Activated CD8-positive, alpha-beta memory T cell treated with anti-CD3 and anti-CD28 coated beads, Interleukin-2, amount 10 ng/mL, durations not matched to agents 7 days and 5 days (primary cell): ENCODE measurements at regions not wholly inside any gene's neighbourhood (a gene's known extent, or its start where the extent isn't known, plus 50 kb on each side); places are given as distances from the start of the nearest gene placed in this dataset.

Experiments
- ATAC-seq: fragments of 150-1000 bp; cut with Tn5 transposase; one replicate; pipeline ENCODE4 v1.10.0; 2021; ENCODE audit warnings: moderate library complexity
- CTCF ChIA-PET: fragments of 350-600 bp; sonication (Branson Sonifier 250); formaldehyde crosslinking; loops from one replicate; lab custom pipeline; 2021; ENCODE audit warnings: antibody characterized with exemption; lab: Charles Lee
- DNase-seq: peaks from one replicate; pipeline ENCODE4 v3.0.0-alpha.2; 2020
- H3K27ac Mint-ChIP-seq: one replicate; pipeline ENCODE4 v1.8.0; 2021; ENCODE audit warnings: mild to moderate bottlenecking, mixed read lengths
- H3K27me3 Mint-ChIP-seq: one replicate; pipeline ENCODE4 v1.8.0; 2021; ENCODE audit warnings: mixed read lengths
- H3K36me3 Mint-ChIP-seq: one replicate; pipeline ENCODE4 v1.8.0; 2021; ENCODE audit warnings: mild to moderate bottlenecking, mixed read lengths
- H3K4me1 Mint-ChIP-seq: one replicate; pipeline ENCODE4 v1.8.0; 2021; ENCODE audit warnings: mixed read lengths
- H3K4me3 Mint-ChIP-seq: one replicate; pipeline ENCODE4 v1.8.0; 2021; ENCODE audit warnings: mild to moderate bottlenecking, moderate library complexity, mixed read lengths
- H3K9me3 Mint-ChIP-seq: one replicate; pipeline ENCODE4 v1.8.0; 2022; ENCODE audit warnings: low read depth, mixed read lengths

- CTCF ChIA-PET: interaction anchor here (1.4 kb wide), 1 partner anchor 12 kb away, joined by 4 read pairs; no protein-coding TSS in a partner anchor
- peaks cover 10% of the 10 kb centered on the region for H3K4me1 Mint-ChIP-seq
- H3K27me3 Mint-ChIP-seq: peaks cover 9% of the 10 kb centered on the region
- no peak for ATAC-seq
- no peak overlapping the region for H3K4me3 Mint-ChIP-seq
- DNase-seq: no peak
- peak overlapping the region; percentile 17 for H3K27ac Mint-ChIP-seq
- no peaks in the 10 kb centered on the region for H3K9me3 Mint-ChIP-seq
- H3K36me3 Mint-ChIP-seq: peaks cover 1% of the 10 kb centered on the region
Measured at GRCh38 chr13:30816736-30817135, 81.4 kb downstream of the ALOX5AP start.

- CTCF ChIA-PET: no interaction called here
- Mint-ChIP-seq H3K9me3 (no peaks in the 10 kb centered on the region), H3K27ac (no peak overlapping the region), H3K4me1 (peaks cover 10% of the 10 kb centered on the region), H3K4me3 (no peak overlapping the region), H3K36me3 (peaks cover 1% of the 10 kb centered on the region), H3K27me3 (peaks cover 11% of the 10 kb centered on the region)
- ATAC-seq: no peak
- no peak for DNase-seq
Measured at GRCh38 chr13:30818323-30818960, 83.1 kb downstream of the ALOX5AP start.

GRCh38 chr13:30819136-30819888 is 84.0 kb downstream of the ALOX5AP start:
- peaks cover 1% of the 10 kb centered on the region for H3K36me3 Mint-ChIP-seq
- H3K27me3 Mint-ChIP-seq: peaks cover 15% of the 10 kb centered on the region
- H3K27ac Mint-ChIP-seq: no peak overlapping the region
- H3K9me3 Mint-ChIP-seq: no peaks in the 10 kb centered on the region
- CTCF ChIA-PET: no interaction called here
- no peak for ATAC-seq
- no peak overlapping the region for H3K4me3 Mint-ChIP-seq
- H3K4me1 Mint-ChIP-seq: peaks cover 10% of the 10 kb centered on the region
- DNase-seq: no peak

- no peak for DNase-seq
- peaks cover 1% of the 10 kb centered on the region for H3K36me3 Mint-ChIP-seq
- CTCF ChIA-PET: no interaction called here
Measured at GRCh38 chr13:30821421-30821820, 84.7 kb upstream of the MEDAG start.

GRCh38 chr13:30824651-30825050 is 81.4 kb upstream of the MEDAG start:
- no peaks in the 10 kb centered on the region for H3K36me3 Mint-ChIP-seq
- H3K4me1 Mint-ChIP-seq: no peaks in the 10 kb centered on the region
- CTCF ChIA-PET: no interaction called here
- H3K27ac Mint-ChIP-seq: no peak overlapping the region
- ATAC-seq: no peak
- no peaks in the 10 kb centered on the region for H3K9me3 Mint-ChIP-seq
- DNase-seq: no peak
- peaks cover 9% of the 10 kb centered on the region for H3K27me3 Mint-ChIP-seq
- H3K4me3 Mint-ChIP-seq: no peak overlapping the region

More at GRCh38 chr13:30821421-30821820, 84.7 kb upstream of the MEDAG start:
- Mint-ChIP-seq H3K4me3 (no peak overlapping the region), H3K4me1 (peaks cover 8% of the 10 kb centered on the region), H3K9me3 (no peaks in the 10 kb centered on the region), H3K27ac (no peak overlapping the region), H3K27me3 (peaks cover 17% of the 10 kb centered on the region)
- no peak for ATAC-seq

- no peaks in the 10 kb centered on the region for H3K9me3 Mint-ChIP-seq
- H3K36me3 Mint-ChIP-seq: no peaks in the 10 kb centered on the region
- DNase-seq: no peak
- H3K27me3 Mint-ChIP-seq: peaks cover 9% of the 10 kb centered on the region
- CTCF ChIA-PET: no interaction called here
- H3K4me1 Mint-ChIP-seq: peaks cover 5% of the 10 kb centered on the region
- no peak overlapping the region for H3K4me3 Mint-ChIP-seq
- H3K27ac Mint-ChIP-seq: no peak overlapping the region
- ATAC-seq: no peak
Measured at GRCh38 chr13:30826911-30827577, 79.0 kb upstream of the MEDAG start.

GRCh38 chr13:30827578-30827925 is 78.5 kb upstream of the MEDAG start:
- Mint-ChIP-seq H3K27ac (no peak overlapping the region), H3K27me3 (peaks cover 9% of the 10 kb centered on the region), H3K9me3 (no peaks in the 10 kb centered on the region), H3K4me3 (no peak overlapping the region), H3K4me1 (peaks cover 7% of the 10 kb centered on the region), H3K36me3 (no peaks in the 10 kb centered on the region)
- no peak for ATAC-seq
- no peak for DNase-seq
- CTCF ChIA-PET: no interaction called here

GRCh38 chr13:30829145-30829832 is 76.8 kb upstream of the MEDAG start:
- Mint-ChIP-seq H3K27ac (no peak overlapping the region), H3K27me3 (peaks cover 3% of the 10 kb centered on the region), H3K4me1 (peaks cover 14% of the 10 kb centered on the region), H3K4me3 (no peak overlapping the region), H3K36me3 (no peaks in the 10 kb centered on the region), H3K9me3 (no peaks in the 10 kb centered on the region)
- DNase-seq (no peak), ATAC-seq (no peak)
- CTCF ChIA-PET: no interaction called here

GRCh38 chr13:30829833-30830637 is 76.0 kb upstream of the MEDAG start:
- Mint-ChIP-seq H3K27me3 (no peaks in the 10 kb centered on the region), H3K4me3 (no peak overlapping the region), H3K27ac (no peak overlapping the region), H3K36me3 (no peaks in the 10 kb centered on the region), H3K9me3 (no peaks in the 10 kb centered on the region), H3K4me1 (peaks cover 14% of the 10 kb centered on the region)
- ATAC-seq (no peak), DNase-seq (no peak)
- CTCF ChIA-PET: no interaction called here

GRCh38 chr13:30830638-30830965 is 75.5 kb upstream of the MEDAG start:
- Mint-ChIP-seq H3K4me3 (no peak overlapping the region), H3K9me3 (no peaks in the 10 kb centered on the region), H3K4me1 (peaks cover 14% of the 10 kb centered on the region), H3K27me3 (no peaks in the 10 kb centered on the region), H3K36me3 (no peaks in the 10 kb centered on the region), H3K27ac (no peak overlapping the region)
- CTCF ChIA-PET: no interaction called here
- ATAC-seq: no peak
- no peak for DNase-seq

- CTCF ChIA-PET: no interaction called here
- peaks cover 14% of the 10 kb centered on the region for H3K4me1 Mint-ChIP-seq
- no peak overlapping the region for H3K4me3 Mint-ChIP-seq
- H3K27me3 Mint-ChIP-seq: no peaks in the 10 kb centered on the region
- no peak overlapping the region for H3K27ac Mint-ChIP-seq
- DNase-seq (no peak), ATAC-seq (no peak)
- no peaks in the 10 kb centered on the region for H3K36me3 Mint-ChIP-seq
- no peaks in the 10 kb centered on the region for H3K9me3 Mint-ChIP-seq
Measured at GRCh38 chr13:30831515-30831914, 74.6 kb upstream of the MEDAG start.

GRCh38 chr13:30832377-30832776 is 73.7 kb upstream of the MEDAG start:
- no peaks in the 10 kb centered on the region for H3K9me3 Mint-ChIP-seq
- H3K4me1 Mint-ChIP-seq: peaks cover 14% of the 10 kb centered on the region
- CTCF ChIA-PET: no interaction called here
- H3K4me3 Mint-ChIP-seq: no peak overlapping the region
- no peaks in the 10 kb centered on the region for H3K36me3 Mint-ChIP-seq
- no peak for ATAC-seq
- peaks cover 5% of the 10 kb centered on the region for H3K27me3 Mint-ChIP-seq
- no peak for DNase-seq
- no peak overlapping the region for H3K27ac Mint-ChIP-seq

GRCh38 chr13:30832845-30833332 is 73.2 kb upstream of the MEDAG start:
- ATAC-seq (peak; percentile 70), DNase-seq (peak; percentile 62)
- Mint-ChIP-seq H3K27me3 (peaks cover 6% of the 10 kb centered on the region), H3K27ac (no peak overlapping the region), H3K4me3 (no peak overlapping the region), H3K36me3 (no peaks in the 10 kb centered on the region), H3K9me3 (no peaks in the 10 kb centered on the region), H3K4me1 (peaks cover 14% of the 10 kb centered on the region)
- CTCF ChIA-PET: no interaction called here
